A549 (cell line): ENCODE measurements at regions not wholly inside any gene's neighbourhood (a gene's known extent, or its start where the extent isn't known, plus 50 kb on each side); places are given as distances from the start of the nearest gene placed in this dataset.
"Not testable (repeated sequence)": the region's sequence is repeated elsewhere in the genome, so short reads cannot be mapped to it uniquely, and the experiment has no call there.

Source experiments
- ATAC-seq, 2 experiments: fragments of 200-7000 bp in 1 of 2; fragments of >200 bp in 1 of 2; cut with Nextera tagmentation in 1 of 2; cut with Tn5 transposase in 1 of 2; 3 replicates each; pipeline versions ENCODE4 v1.8.0 to v1.9.1; 2018 to 2020; ENCODE audit warnings: mild to moderate bottlenecking in 1 of 2, moderate library complexity in 1 of 2
- CTCF ChIA-PET: fragments of 300-600 bp; sonication (Branson Sonifier 250); formaldehyde crosslinking; extraction: SDS; loops from one replicate; lab custom pipeline; 2021; ENCODE audit warnings: antibody characterized with exemption, inconsistent platforms; lab: Yijun Ruan, JAX
- POLR2A ChIA-PET: fragments of 350-600 bp; formaldehyde crosslinking; extraction: SDS; loops from one replicate; lab custom pipeline; 2021; ENCODE audit warnings: antibody characterized with exemption, inconsistent platforms; lab: Yijun Ruan, JAX
- DNase-seq, 2 experiments: peaks; one replicate each; pipeline versions ENCODE4 v3.0.0 to v3.0.0-alpha.2; 2011 to 2016; ENCODE audit warnings: low read depth in 1 of 2, low spot score in 1 of 2
- FAIRE-seq: peaks from 2 replicates; lab custom pipeline; 2011; peaks lifted over from hg19 to GRCh38; lab: Jason Lieb, UNC
- H3K27ac ChIP-seq, 2 experiments: fragments of >200 bp; sonication (Bioruptor Twin); formaldehyde crosslinking; 3 replicates each; pipeline ENCODE4 v1.5.1; 2016 to 2017
- H3K4me1 ChIP-seq: fragments of >200 bp; sonication (Bioruptor Twin); formaldehyde crosslinking; 3 replicates; pipeline ENCODE4 v1.6.1; 2016
- H3K4me2 ChIP-seq: fragments of >200 bp; sonication (Bioruptor Twin); formaldehyde crosslinking; 3 replicates; pipeline ENCODE4 v1.6.1; 2016
- H3K4me3 ChIP-seq: fragments of >200 bp; sonication (Bioruptor Twin); formaldehyde crosslinking; 3 replicates; pipeline ENCODE4 v1.5.1; 2016
- H3K9me3 ChIP-seq: fragments of >200 bp; sonication (Bioruptor Twin); formaldehyde crosslinking; 3 replicates; pipeline ENCODE4 v1.6.1; 2016
- ATOH8 ChIP-seq: fragments of 250-450 bp; sonication (Bioruptor Pico); IDR thresholded peaks from 2 replicates; pipeline ENCODE4 v1.5.0; 2020; ENCODE audit warnings: low read depth, mild to moderate bottlenecking, moderate library complexity
- CBX8 ChIP-seq: fragments of 200-600 bp; sonication (generic); IDR thresholded peaks from 2 replicates; pipeline ENCODE4 v1.6.1; 2016
- CHD4 ChIP-seq: fragments of 200-600 bp; sonication (generic); IDR thresholded peaks from 2 replicates; pipeline ENCODE4 v1.6.1; 2016; ENCODE audit warnings: antibody characterized with exemption, mild to moderate bottlenecking, borderline replicate concordance
- EP300 ChIP-seq, 2 experiments: fragments of >200 bp; sonication (Bioruptor Twin); formaldehyde crosslinking; IDR thresholded peaks; 2 replicates in 1 of 2; 3 replicates in 1 of 2; pipeline ENCODE4 v1.6.1; 2016 to 2017
- FOSL2 ChIP-seq, 2 experiments: fragments of 450-650 bp in 1 of 2; fragments of >200 bp in 1 of 2; sonication (Bioruptor Twin) in 1 of 2; formaldehyde crosslinking; IDR thresholded peaks; 2 replicates each; pipeline versions ENCODE4 v1.5.0 to v1.6.1; 2016 to 2020; ENCODE audit warnings: mild to moderate bottlenecking in 1 of 2, moderate library complexity in 1 of 2
- FOXS1 ChIP-seq: fragments of 250-450 bp; sonication (Bioruptor Pico); IDR thresholded peaks from 2 replicates; pipeline ENCODE4 v1.5.0; 2020; ENCODE audit warnings: mild to moderate bottlenecking, moderate library complexity
- HMGXB4 ChIP-seq: fragments of 250-450 bp; sonication (Bioruptor Pico); IDR thresholded peaks from 2 replicates; pipeline ENCODE4 v1.5.0; 2021; ENCODE audit warnings: mild to moderate bottlenecking, moderate library complexity, borderline replicate concordance
- HOXA7 ChIP-seq: fragments of 250-450 bp; sonication (Bioruptor Pico); IDR thresholded peaks from 2 replicates; pipeline ENCODE4 v1.5.0; 2020; ENCODE audit warnings: mild to moderate bottlenecking, moderate library complexity
- HOXB5 ChIP-seq: fragments of 250-450 bp; sonication (Bioruptor Pico); IDR thresholded peaks from 2 replicates; pipeline ENCODE4 v1.5.0; 2020; ENCODE audit warnings: mild to moderate bottlenecking, moderate library complexity
- MAFK ChIP-seq: fragments of 450-650 bp; IDR thresholded peaks from 2 replicates; pipeline ENCODE4 v1.6.1; 2014; ENCODE audit not compliant: partially characterized antibody
- MAZ ChIP-seq: fragments of 150-350 bp; IDR thresholded peaks from 2 replicates; pipeline ENCODE4 v1.6.1; 2014; ENCODE audit warnings: antibody characterized with exemption, low read depth, low read length, borderline replicate concordance
- NFE2L2 ChIP-seq: fragments of 150-350 bp; conservative IDR thresholded peaks from 2 replicates; pipeline ENCODE4 v1.6.1; 2014; ENCODE audit warnings: low read length
- NPAS2 ChIP-seq: fragments of 250-450 bp; sonication (Bioruptor Pico); IDR thresholded peaks from 2 replicates; pipeline ENCODE4 v1.8.0; 2022; ENCODE audit warnings: mild to moderate bottlenecking, moderate library complexity, borderline replicate concordance
- NR3C1 ChIP-seq: fragments of >200 bp; sonication (Bioruptor Twin); formaldehyde crosslinking; IDR thresholded peaks from 3 replicates; pipeline ENCODE4 v1.6.1; 2017
- POLR2AphosphoS2 ChIP-seq: conservative IDR thresholded peaks from 2 replicates; pipeline ENCODE4 v1.6.1; 2012; ENCODE audit warnings: low read length, improper control_type of control experiment, inconsistent platforms
- RARB ChIP-seq: fragments of 250-450 bp; sonication (Bioruptor Pico); IDR thresholded peaks from 2 replicates; pipeline ENCODE4 v1.8.0; 2021; ENCODE audit warnings: mild to moderate bottlenecking, moderate library complexity
- RNF2 ChIP-seq: fragments of 200-600 bp; sonication (generic); IDR thresholded peaks from 2 replicates; pipeline ENCODE4 v1.6.1; 2016; ENCODE audit warnings: low read depth, mild to moderate bottlenecking, antibody characterized with exemption, moderate library complexity, borderline replicate concordance
- SREBF2 ChIP-seq: fragments of 450-650 bp; IDR thresholded peaks from 2 replicates; pipeline ENCODE4 v1.6.1; 2014; ENCODE audit warnings: mild to moderate bottlenecking, moderate library complexity
- USF2 ChIP-seq: fragments of 450-650 bp; IDR thresholded peaks from 2 replicates; pipeline ENCODE4 v1.6.1; 2014; ENCODE audit warnings: antibody characterized with exemption
- ZC3H11A ChIP-seq: fragments of 450-650 bp; IDR thresholded peaks from 2 replicates; pipeline ENCODE4 v1.6.1; 2014; ENCODE audit warnings: antibody characterized with exemption, mild to moderate bottlenecking
- ZSCAN20 ChIP-seq: fragments of 250-450 bp; sonication (Bioruptor Pico); IDR thresholded peaks from 2 replicates; pipeline ENCODE4 v1.8.0; 2022; ENCODE audit warnings: mild to moderate bottlenecking, moderate library complexity
- WGBS: methylation state at CpG from one replicate; pipeline ENCODE4 v1.1.6; 2017; ENCODE audit errors: missing lambda C conversion rate; 5-methylcytosine and 5-hydroxymethylcytosine counted together
- TF ChIP-seq, protein P1 (sequence below): fragments of 150-350 bp; IDR thresholded peaks from 2 replicates; pipeline ENCODE4 v1.6.1; 2014; ENCODE audit warnings: low read depth, mild to moderate bottlenecking, low read length

- ATAC-seq = no peak
Observed at GRCh38 chr17:65305116-65305515, 167.9 kb downstream of the RGS9 start.

GRCh38 chr17:65301882-65302281 lies 164.7 kb downstream of the RGS9 start:
- ATAC-seq, FAIRE-seq, H3K9me3 ChIP-seq, H3K4me3 ChIP-seq, POLR2A ChIA-PET, H3K4me2 ChIP-seq, H3K4me1 ChIP-seq, DNase-seq, H3K27ac ChIP-seq: not testable (repeated sequence)
- CTCF ChIA-PET = interaction anchor here (0.6 to 2.9 kb wide), 3 partner anchors 7 to 243 kb away, joined by 3 to 14 read pairs (median 5); no protein-coding TSS in a partner anchor
- 21% methylated on average over 4 of the region's 4 CpGs for WGBS

More at GRCh38 chr17:65305116-65305515, 167.9 kb downstream of the RGS9 start:
- H3K4me2 ChIP-seq = no peak overlapping the region
- H3K9me3 ChIP-seq = peaks cover 7% of the 10 kb centered on the region; the same call in 1 of the 3 replicates
- H3K27ac ChIP-seq = no peak overlapping the region
- POLR2A ChIA-PET = no interaction called here
- no peaks in the 10 kb centered on the region for H3K4me1 ChIP-seq
- 24% methylated on average over 7 of the region's 7 CpGs for WGBS
- no peak overlapping the region for H3K4me3 ChIP-seq
- TF ChIP-seq CBX8 (no peak), RNF2 (no peak), ATOH8 (no peak)
- FAIRE-seq (no peak), DNase-seq (no peak)
- CTCF ChIA-PET = interaction anchor here (2.4 to 2.9 kb wide), 2 partner anchors 10 to 11 kb away, joined by 8 to 14 read pairs; no protein-coding TSS in a partner anchor

DNA sequence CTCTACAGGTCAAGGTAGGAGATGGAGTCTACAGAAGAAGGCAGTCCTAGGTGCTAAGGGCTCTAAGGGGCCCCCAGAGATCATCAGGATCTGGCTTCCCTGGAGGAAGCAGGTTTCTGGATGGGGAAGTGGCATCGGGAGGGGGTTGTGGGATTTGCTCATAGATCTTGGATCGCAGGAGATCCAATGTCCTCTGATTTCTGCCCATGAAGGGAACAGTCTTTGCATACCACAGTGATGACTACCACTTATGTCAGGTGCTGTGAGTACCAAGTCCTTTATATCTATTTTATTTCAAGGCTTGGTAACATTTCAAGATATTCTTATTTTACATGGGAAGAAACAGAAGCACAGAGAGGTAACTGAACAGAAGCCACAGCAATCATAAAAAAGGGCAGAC lies 164.0 kb downstream of the RGS9 start:
- TF ChIP-seq MAZ = no peak
- no peak for TF ChIP-seq CHD4
- no peak for TF ChIP-seq HOXA7 (CRISPR knock-in tag)
- no peak for TF ChIP-seq RARB (CRISPR knock-in tag)
- no peak for TF ChIP-seq FOSL2 (IDR thresholded peaks at IDR 0.05)
- TF ChIP-seq FOSL2 (CRISPR knock-in tag; IDR thresholded peaks at IDR 0.05) = no peak
- TF ChIP-seq POLR2AphosphoS2 = no peak
- TF ChIP-seq ZSCAN20 = no peak
- TF ChIP-seq SREBF2 = no peak
- TF ChIP-seq, protein P1, sequence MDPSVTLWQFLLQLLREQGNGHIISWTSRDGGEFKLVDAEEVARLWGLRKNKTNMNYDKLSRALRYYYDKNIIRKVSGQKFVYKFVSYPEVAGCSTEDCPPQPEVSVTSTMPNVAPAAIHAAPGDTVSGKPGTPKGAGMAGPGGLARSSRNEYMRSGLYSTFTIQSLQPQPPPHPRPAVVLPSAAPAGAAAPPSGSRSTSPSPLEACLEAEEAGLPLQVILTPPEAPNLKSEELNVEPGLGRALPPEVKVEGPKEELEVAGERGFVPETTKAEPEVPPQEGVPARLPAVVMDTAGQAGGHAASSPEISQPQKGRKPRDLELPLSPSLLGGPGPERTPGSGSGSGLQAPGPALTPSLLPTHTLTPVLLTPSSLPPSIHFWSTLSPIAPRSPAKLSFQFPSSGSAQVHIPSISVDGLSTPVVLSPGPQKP = no peak
- no peak for TF ChIP-seq USF2
- TF ChIP-seq ZC3H11A = no peak
- no peak for TF ChIP-seq HOXB5 (CRISPR knock-in tag)
- TF ChIP-seq NPAS2 (CRISPR knock-in tag) = no peak
- no peak for TF ChIP-seq MAFK
- TF ChIP-seq NR3C1 = no peak
- TF ChIP-seq EP300 (IDR thresholded peaks at IDR 0.05) = no peak
- TF ChIP-seq FOXS1 (CRISPR knock-in tag) = no peak
- no peak for TF ChIP-seq NFE2L2
- no peak for TF ChIP-seq HMGXB4 (CRISPR knock-in tag)
- ChIA-PET POLR2A (no interaction called here), CTCF (interaction anchor here (1.1 kb wide), 1 partner anchor 15 kb away, joined by 5 read pairs; no protein-coding TSS in a partner anchor)
- H3K4me1 ChIP-seq = no peaks in the 10 kb centered on the region
- peaks cover 7% of the 10 kb centered on the region; the same call in 1 of the 3 replicates for H3K9me3 ChIP-seq
- no peak overlapping the region for H3K27ac ChIP-seq
- H3K4me2 ChIP-seq = no peak overlapping the region
- peak; percentile 51 for FAIRE-seq
- DNase-seq = no peak
- no peak for ATAC-seq
- no peak overlapping the region for H3K4me3 ChIP-seq
- WGBS = 43% methylated on average over 2 of the region's 2 CpGs
